MM.1S (cell line): ENCODE measurements at regions not wholly inside any gene's neighbourhood (a gene's known extent, or its start where the extent isn't known, plus 50 kb on each side); places are given as distances from the start of the nearest gene placed in this dataset.

Experiments
- CTCF ChIP-seq: fragments of 300-600 bp; sonication (generic); IDR thresholded peaks from 2 replicates; pipeline ENCODE4 v1.5.1; 2016; ENCODE audit warnings: antibody characterized with exemption, low read length, mixed read lengths
- EZH2 ChIP-seq: fragments of 300-600 bp; sonication (generic); optimal IDR thresholded peaks from 2 replicates; pipeline ENCODE3; 2017; ENCODE audit warnings: low read depth, mild to moderate bottlenecking, antibody characterized with exemption, low read length, mixed read lengths
- EZH2phosphoT487 ChIP-seq: fragments of 300-600 bp; sonication (generic); IDR thresholded peaks from 2 replicates; pipeline ENCODE4 v1.6.1; 2018; ENCODE audit warnings: antibody characterized with exemption, low read length

GRCh38 chrX:20511792-20512191 lies 245.1 kb upstream of the RPS6KA3 start:
- TF ChIP-seq CTCF (no peak), EZH2 (no peak), EZH2phosphoT487 (no peak)
